NCI-H1694 (cell line): ENCODE measurements at regions not wholly inside any gene's neighbourhood (a gene's known extent, or its start where the extent isn't known, plus 50 kb on each side); places are given as distances from the start of the nearest gene placed in this dataset.
"Not testable (repeated sequence)": the region's sequence is repeated elsewhere in the genome, so short reads cannot be mapped to it uniquely, and the experiment has no call there.

ENCODE experiments used
- DNase-seq: peaks from one replicate; lab custom pipeline; 2025; lab: John Stamatoyannopoulos, UW

DNA sequence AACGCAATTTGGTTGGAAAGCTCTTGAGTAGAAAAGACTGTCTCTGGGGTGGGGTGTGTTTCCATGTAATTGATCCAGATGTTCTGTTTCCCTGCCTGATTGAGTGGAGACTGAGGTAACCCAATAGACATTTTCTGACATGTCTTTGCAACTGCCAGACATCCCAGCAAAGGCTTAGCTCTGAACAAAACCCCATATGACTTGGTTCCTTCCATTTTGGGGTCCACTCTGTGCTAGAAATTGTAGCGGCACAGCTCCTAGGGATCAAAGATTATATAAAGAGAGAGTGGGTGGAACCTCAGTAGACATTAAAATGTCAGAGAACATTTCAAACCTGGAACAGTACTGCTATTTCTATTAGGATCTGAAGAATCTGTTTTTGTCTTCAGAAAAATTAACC is 189.3 kb downstream of the EDN1 start:
- no peak for DNase-seq

DNA sequence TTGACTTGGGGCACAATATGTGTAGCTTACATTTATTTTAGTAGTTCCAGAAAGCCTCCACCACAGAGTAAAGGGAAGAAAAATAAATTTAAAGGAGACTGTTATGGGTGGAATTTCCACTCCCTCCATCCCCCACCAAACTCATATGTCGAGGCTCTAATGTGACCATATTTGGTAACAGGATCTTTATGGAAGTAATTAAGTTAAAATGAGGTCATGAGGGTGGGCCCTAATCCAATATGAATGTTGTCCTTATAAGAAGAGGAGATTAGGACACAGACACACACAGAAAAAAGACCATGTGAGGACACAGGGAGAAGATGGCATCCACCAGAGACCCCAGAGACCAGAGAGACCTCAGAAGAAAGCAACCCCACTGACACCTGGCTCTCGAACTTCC is 189.7 kb downstream of the EDN1 start:
- DNase-seq = no peak

DNA sequence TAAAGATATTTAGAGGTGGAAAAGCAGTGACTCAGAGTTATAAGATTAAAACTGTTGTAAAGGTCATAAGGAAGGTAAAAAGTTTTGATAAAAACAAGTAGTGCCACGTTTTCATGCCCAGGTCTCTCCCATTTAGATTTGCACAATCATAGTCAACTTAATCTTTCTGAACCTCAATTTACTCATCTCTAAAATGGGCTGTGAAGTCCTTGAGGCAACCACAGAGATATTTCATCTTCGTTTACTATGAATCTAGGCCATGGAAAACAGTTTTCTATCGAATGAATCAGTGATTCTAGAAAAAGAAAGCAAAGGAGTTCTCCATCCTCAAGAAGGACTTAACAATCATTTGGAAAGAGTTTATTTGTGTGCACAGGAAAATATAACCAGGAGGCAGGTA is 190.2 kb downstream of the EDN1 start:
- DNase-seq = no peak

DNA sequence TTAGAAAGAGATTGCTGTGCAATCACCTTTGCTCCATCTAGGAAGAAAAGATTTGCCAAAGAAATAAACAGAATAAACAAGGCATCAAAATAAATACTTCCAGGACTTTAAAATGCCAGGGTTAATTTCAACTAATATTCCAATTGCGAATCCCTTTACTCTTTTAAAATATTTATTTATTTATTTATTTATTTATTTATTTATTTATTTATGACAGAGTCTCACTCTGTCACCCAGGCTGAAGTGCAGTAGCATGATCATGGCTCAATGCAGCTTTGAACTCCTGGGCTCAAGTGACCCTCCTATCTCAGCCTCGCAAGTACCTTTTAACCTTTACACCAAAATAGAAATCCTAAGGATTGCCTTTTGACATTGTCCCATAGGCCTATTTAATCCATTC is 191.1 kb downstream of the EDN1 start:
- no peak for DNase-seq

DNA sequence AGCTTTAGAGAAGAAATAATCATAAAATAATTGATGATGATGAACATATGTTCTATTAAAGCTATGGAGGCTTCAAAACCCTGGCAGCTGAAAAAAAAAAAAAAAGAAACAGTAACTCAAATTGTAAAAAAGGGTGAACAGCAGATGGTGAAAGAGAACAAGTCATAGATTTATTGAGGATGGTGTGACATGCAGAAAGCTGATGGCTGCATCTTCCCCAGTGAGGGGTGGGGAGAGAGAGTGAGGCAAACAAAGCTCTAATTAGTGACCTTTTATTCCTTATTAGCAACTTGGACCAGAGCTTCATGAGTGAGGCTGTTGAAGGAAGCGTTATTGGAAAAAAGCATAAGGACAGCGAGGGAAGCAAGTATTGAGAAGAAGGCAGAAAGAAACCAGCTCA is 191.7 kb downstream of the EDN1 start:
- no peak for DNase-seq

DNA sequence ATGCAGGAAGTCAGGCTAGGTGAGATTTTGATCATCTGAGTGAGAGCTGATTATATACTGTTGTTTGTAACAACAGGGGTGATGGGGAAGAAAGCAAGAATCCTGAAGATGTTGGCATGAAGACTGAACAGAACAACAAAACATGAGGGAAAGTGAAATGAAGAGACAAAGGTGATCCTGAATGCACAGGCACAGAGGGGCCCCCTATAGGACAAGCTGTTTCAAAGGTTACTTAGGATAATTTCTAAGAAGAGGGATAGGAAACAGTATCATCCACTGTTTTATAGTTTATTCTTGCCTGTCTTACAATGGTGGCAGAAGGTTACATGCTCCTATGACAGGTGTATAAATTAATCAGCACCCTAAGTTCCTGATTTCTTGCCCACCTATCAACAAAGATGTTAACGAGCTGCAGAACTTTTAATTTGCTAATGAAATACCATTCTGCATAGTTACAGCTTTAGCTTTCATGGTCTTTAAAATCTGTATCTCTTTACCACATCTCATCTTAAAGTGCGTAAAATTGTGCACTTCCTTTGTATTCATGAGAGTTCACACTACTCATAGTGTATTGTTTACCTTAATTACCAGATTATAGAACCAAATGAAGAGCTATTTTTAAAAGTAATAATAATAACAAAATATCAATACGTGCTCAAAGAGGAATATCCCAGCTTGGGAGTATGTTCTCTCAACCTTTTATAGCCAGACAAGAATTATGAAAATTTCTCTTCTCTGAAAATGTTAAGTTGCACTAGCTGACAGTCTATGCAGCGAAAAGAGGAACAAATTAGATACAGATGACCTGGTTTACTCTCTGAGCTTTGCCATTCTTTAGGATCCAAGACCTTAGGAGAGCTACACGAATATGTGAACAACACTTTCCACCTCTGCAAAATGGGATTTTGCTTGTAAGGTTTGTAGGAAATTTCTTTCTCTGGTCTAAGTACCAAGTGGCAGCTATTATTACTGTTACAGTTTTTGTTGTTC is 192.5 kb downstream of the EDN1 start:
- no peak for DNase-seq

DNA sequence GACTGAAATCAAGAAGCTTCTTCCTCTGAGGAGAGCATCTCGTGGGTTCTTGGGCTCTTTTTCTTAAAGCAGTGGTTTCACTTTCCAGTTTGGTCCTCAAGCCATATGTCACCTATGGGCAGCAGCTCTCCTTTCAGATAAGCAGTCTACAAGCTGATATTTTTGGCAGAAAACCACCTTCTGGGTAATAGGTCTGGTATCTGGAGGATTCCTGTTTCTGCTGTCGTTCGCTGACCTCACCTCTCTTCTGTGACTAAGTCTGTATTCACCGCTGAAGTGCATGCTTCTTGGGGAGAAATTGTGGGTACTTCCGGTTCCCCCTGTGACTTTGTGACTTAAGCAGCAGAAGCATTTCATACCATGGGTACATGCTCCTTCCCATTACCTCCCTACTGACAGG is 193.6 kb downstream of the EDN1 start:
- no peak for DNase-seq

DNA sequence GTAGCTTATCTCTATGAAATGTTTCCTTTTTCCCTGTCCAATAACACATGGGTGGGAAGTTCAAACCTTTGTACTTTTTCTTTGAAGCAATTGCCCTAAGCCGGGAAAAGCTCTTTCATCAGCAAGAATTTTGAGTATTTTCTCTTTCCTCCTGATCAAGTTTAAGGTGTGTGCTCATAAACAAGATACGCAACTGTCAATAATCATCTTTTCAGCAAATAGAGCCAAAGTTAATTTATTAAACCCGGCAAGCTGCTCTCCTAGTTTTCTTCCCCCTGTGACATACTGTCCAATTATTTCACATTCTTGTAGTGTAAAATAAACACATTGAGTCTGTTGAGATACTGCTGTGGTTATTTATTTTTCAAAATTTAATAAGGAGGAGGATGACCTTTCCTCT is 194.4 kb downstream of the EDN1 start:
- DNase-seq = no peak

DNA sequence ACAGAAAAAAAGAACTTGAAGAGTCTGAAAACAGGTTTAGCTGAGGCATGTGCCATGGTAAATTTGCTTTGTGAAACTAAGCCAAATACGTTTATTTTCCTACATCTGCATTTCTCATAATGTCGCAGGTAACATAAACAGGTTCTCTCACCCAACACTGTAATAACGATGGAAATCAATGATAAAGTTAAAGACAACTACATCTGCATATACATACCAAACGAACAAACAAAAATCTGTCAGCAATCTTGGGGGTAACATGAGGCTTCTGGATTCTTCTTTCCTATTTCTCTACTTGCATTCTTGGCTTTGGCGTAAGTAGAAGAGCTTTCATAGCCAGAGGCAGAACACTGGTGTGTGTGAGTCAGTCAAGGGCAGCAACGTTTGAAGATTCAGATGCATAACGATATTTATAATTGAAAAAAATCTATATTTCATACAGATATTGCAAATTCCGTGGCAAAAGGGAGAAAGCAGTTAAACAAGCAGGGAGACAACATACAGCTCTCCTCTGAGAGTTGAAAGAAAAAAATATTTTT is 195.1 kb downstream of the EDN1 start:
- DNase-seq = no peak

DNA sequence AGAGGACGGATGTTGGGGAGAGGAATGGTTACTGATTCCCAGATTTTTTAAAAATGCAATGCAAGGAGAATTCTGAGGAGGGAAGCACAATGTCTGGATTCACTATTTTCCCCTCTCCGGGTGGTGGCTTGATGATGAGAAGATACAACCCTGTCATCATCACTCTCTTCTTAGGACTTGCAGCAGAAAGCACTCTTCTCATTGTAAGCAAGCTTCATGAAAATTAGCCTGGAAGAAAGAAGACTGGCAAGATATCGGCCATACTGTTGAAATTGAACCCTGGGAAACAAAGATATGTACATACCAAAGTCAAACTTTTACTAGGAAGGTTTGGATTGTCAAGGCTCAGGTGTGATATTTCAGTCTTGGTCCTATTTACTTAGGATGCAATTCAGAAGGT is 195.7 kb downstream of the EDN1 start:
- DNase-seq = no peak

DNA sequence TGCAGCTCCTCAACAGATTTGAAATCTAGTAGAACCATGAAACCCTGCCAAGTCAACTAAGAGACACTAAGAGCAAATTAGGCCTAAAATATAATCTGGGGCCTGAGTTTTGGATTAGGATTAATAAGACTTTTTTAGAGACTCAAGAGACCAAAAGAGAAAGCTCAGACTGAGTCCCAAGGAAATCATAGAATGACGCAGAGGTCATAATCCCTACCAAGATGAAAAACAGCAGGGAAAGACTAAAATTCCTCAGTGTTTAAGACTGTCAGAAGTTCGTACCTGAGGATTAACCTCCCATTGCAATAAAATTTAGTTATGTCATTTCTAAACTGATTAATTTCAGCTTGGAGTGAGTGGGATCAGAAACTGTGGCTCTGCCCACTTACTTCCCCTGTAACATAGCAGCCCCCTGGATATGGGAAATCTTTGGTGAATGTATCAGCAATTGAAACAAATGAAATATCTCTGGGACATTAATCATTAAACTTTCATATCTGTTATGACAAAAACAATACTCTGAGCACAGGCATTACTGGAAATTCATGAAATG is 200.3 kb downstream of the EDN1 start:
- DNase-seq = no peak

DNA sequence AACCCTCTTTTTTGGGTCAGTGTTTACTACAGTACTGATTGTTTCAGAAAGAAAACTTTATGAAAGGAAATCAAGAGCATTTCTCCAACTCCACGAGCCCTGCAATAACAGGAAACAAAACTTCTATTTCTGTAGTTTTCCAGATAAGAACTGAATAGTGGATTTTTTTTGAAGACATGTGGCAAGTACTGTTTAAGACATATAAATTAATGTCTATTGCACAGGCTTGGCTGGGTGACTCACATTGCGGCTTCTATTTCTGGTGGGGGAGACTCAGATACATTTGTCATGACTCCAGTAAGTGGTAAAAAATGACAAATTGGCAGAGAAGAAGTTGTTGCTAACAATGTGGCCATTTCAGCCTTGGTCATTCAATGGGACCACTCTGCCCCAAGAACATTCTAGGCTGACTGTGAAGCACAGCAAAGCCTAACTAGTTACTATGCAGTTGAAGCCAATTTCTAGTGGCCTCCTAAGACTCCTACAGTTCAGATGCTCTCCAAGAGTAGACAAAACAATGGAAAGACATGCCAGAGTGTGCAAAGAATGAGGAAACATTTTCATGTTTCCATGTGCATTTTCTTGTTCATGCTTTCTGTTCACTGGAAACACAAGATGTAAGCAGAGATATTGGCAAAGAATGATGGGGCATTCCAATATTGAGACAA is 200.9 kb downstream of the EDN1 start:
- no peak for DNase-seq

DNA sequence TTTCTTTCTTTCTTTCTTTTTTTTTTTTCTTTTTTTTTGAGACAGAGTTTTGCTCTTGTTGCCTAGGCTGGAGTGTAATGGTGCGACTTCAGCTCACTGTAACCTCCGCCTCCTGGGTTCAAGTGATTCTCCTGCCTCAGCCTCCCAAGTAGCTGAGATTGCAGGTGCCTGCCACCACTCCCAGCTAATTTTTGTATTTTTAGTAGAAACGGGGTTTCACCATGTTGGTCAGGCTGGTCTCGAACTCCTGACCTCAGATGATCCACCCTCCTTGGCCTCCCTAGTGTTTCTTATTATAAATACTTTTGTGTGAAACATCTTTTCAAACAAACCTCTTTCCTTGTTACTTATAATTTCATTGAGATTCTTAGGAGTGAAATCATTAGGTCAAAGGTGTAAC is 202.8 kb downstream of the EDN1 start:
- not testable (repeated sequence) for DNase-seq

DNA sequence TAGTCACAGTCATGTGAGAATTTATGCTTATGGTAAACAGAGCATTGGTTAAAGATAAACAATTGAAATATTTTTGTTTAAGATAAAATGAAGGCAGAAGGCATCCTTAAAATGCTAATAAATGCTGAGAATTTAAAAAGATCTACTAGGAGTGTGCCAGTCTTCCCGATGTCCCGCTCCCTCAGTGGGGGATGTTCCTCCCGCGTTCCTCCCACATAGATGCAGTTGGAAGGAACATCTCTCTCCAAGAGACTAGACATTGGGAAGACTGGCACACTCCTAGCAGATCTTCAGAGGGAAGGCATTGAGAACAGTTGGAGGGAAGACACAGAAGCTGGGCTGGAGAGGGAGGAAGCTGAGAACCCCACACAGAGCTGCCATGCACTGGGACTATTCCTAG is 203.3 kb downstream of the EDN1 start:
- DNase-seq = no peak

DNA sequence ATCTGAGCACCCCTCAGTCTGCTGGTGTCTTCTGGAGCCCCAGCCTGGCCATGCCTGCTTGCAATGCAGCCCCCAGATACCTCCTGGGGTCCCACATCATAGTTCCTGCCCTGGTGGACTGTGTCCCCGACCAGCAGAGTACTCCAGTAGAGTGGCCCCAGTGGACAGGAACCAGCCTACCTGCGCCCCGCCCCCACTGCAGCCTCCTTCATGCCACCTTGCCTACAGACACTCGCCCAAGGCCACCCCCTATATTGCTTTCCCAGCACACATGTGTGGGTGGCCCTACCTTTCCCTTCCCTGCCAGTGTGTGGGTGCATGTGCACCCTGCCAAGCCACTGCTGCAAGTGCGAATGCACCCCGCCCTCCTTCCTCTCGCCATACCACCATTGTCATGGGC is 204.0 kb downstream of the EDN1 start:
- DNase-seq = no peak

DNA sequence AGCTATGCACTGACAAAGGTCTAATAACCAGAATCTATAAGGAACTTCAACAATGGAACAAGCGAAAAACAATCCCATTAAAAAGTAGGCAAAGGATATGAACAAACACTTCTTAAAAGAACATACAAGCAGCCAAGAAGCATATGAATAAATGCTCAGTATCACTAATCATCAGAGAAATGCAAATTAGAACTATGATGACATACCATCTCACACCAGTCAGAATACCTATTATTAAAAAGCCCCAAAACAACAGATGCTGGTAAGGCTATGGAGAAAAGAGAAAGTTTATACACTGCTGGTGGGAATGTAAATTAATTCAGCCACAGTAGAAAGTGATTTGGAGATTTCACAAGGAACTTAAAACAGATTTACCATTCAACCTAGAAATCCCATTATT is 211.8 kb downstream of the EDN1 start:
- DNase-seq = no peak

DNA sequence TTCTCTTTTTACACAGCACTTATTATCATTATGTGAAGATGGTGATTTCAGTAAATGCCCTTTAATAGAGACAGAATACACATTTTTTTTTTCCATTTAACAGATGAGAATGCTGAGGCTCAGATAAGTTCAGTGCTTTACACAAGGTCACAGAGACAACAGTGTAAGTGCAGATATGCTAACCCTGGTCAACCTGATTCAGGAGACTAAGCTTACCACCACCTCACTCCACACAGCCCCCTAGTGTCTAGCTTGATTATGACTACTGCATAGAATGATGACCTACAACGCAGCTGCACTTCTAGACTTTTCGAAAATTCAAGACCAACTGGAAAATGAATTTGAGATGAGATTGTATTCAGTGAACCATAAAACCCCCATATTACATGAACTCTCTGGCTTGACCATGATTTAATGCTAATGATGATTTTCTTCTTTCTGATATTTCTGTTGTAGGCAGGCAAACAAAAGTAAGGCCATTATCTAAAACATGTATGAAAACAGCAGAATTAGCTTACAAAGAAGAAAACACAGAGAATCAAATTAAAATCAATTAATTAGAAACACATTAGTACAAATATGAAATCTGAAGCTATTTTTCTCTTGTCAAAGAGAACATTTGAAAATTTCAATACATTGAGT is 212.1 kb upstream of the PHACTR1 start:
- no peak for DNase-seq

DNA sequence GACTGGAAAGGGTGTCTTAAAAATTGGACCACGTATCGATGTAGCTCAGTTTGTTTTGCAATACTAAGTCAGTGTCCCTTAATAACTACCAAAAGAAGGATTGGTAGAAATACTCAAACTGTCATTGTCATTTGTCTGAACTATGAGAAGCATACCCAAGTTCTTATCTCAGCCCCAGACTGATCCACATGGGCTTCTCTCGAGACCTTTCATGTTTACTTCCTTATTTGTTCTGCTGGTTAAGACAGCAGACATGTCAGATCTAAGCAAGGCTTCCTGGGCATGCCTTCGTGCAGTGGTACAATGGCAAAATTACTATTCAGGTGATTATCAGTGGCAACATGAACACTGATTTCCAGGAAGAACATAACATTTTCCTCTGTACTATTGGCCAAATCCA is 211.1 kb upstream of the PHACTR1 start:
- DNase-seq = no peak

DNA sequence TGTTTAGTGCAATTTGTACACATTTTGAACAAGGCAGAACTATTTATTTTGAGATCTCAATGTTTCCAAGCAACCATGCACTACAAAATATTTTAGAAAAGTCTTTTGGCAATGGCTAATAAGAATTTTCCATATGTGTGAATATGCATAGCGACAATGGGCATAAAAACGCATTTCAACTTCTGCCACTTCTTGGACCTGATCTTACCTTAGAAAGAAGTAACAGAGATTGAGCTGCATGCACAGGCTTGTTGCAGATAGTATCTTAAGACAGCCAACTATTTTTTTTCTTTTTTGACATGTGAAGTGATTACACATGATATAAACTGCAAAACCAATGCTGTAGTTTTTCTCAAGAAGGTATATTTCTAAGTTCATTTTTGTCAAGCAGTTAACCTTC is 210.4 kb upstream of the PHACTR1 start:
- no peak for DNase-seq

DNA sequence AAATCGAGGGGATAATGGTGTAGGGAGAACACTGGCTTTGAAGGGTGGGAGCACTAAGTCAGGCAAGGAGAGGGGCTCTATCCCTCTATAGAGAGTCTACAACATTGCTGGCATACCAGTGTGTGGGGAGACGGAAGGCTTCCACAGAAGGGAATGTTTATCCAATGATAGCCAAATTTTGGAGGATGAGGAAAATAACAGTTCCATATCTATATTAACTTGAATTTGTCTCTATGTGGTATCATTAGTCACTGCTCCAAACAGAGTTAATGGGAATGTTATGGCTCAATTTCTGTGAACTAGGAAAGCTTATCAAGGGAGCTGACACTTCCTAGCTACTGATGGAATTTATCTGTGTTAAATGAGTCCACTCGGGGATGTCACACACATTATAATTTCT is 208.9 kb upstream of the PHACTR1 start:
- DNase-seq = no peak

DNA sequence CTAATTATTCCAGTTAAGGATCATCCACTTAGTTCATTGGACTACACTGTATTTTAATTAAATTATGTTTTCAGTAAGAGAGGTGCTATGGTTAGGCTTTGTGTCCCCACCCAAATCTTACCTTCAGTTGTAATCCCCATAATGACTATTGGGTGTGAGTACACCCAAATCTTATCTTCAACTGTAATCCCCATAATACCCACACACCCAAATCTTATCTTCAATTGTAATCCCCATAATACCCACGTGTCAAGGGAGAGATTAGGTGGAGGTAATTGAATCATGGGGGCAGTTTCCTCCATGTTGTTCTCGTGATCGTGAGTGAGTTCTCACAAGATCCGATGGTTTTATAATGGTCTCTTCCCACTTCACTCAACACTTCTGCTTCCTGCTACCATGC is 208.0 kb upstream of the PHACTR1 start:
- no peak for DNase-seq

DNA sequence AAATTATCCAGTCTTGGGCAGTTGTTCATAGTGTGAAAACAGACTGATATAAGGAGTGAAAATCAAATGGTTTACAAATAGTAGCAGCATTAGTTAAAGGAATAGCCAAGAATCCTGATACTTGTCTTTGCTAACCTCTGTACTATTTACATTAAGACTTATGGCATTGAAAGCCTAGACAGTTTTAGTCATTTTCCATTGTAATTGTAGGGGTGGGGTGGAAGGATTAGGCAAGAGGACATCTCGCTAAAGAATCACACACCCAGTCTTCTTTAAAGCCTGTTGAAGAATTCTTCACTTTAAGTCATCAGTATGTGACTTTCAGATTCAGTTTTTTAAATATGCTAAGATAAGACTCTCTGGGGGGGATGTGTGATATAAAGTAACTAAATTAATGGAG is 207.5 kb upstream of the PHACTR1 start:
- DNase-seq = no peak
